Left ventricle myocardium inferior (tissue), 1 donor: ENCODE measurements at regions not wholly inside any gene's neighbourhood (a gene's known extent, or its start where the extent isn't known, plus 50 kb on each side); places are given as distances from the start of the nearest gene placed in this dataset.

Source experiments
- DNase-seq: peaks from one replicate; pipeline ENCODE4 v3.0.0-alpha.2; 2020
- H3K27ac ChIP-seq: fragments of 200-600 bp; replicated peaks from 2 replicates; pipeline ENCODE4 v1.8.0; 2021
- H3K27me3 ChIP-seq: fragments of 200-600 bp; 2 replicates; pipeline ENCODE4 v1.8.0; 2021; ENCODE audit warnings: low read depth
- H3K36me3 ChIP-seq: fragments of 200-600 bp; 2 replicates; pipeline ENCODE4 v1.8.0; 2021
- H3K4me1 ChIP-seq: fragments of 200-600 bp; 2 replicates; pipeline ENCODE4 v1.8.0; 2021
- H3K4me3 ChIP-seq: fragments of 200-600 bp; 2 replicates; pipeline ENCODE4 v1.8.0; 2021; ENCODE audit warnings: mild to moderate bottlenecking, moderate library complexity
- H3K9me3 ChIP-seq: fragments of 200-600 bp; replicated peaks from 2 replicates; pipeline ENCODE4 v1.8.0; 2021
- intact Hi-C: fragments of 100-400 bp; cut with micrococcal nuclease; formaldehyde crosslinking; loops from one replicate; pipeline ENCODE4 v1.11.0; 2022
- TF ChIP-seq, protein P1 (sequence below): fragments of 200-600 bp; IDR thresholded peaks from 2 replicates; pipeline ENCODE4 v1.8.0; 2021; ENCODE audit warnings: antibody characterized with exemption, mild to moderate bottlenecking, borderline replicate concordance
- donor health status: DM: no; HTN: yes; CAD: no; lungs with severe emphysema.

DNA sequence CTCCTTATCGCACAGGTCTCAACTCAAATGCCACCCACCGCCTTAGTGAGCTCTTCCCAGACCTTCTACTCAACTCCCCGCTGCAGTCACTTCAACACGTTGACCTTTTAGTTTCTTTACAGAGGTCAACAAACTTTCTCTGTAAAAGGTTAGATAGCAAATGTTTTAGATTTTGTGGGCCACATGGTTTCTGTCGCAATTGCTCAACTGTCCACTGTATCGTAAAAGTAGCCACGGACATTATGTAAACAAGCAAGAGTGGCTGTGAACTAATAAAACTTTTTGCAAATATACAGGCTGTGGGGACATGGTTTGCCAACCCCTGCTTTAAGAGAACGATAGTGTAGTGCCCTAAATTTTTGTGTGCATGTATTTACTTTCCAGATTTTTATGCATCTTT is 247.6 kb upstream of the TSHZ2 start:
- H3K27me3 ChIP-seq: peaks cover 4% of the 10 kb centered on the region
- H3K27ac ChIP-seq: no peak overlapping the region
- H3K9me3 ChIP-seq: peaks cover 4% of the 10 kb centered on the region
- no peaks in the 10 kb centered on the region for H3K36me3 ChIP-seq
- H3K4me1 ChIP-seq: no peaks in the 10 kb centered on the region
- intact Hi-C loops: no loop called here
- no peak overlapping the region for H3K4me3 ChIP-seq
- no peak for DNase-seq
- TF ChIP-seq, protein P1, sequence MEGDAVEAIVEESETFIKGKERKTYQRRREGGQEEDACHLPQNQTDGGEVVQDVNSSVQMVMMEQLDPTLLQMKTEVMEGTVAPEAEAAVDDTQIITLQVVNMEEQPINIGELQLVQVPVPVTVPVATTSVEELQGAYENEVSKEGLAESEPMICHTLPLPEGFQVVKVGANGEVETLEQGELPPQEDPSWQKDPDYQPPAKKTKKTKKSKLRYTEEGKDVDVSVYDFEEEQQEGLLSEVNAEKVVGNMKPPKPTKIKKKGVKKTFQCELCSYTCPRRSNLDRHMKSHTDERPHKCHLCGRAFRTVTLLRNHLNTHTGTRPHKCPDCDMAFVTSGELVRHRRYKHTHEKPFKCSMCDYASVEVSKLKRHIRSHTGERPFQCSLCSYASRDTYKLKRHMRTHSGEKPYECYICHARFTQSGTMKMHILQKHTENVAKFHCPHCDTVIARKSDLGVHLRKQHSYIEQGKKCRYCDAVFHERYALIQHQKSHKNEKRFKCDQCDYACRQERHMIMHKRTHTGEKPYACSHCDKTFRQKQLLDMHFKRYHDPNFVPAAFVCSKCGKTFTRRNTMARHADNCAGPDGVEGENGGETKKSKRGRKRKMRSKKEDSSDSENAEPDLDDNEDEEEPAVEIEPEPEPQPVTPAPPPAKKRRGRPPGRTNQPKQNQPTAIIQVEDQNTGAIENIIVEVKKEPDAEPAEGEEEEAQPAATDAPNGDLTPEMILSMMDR: no peak

DNA sequence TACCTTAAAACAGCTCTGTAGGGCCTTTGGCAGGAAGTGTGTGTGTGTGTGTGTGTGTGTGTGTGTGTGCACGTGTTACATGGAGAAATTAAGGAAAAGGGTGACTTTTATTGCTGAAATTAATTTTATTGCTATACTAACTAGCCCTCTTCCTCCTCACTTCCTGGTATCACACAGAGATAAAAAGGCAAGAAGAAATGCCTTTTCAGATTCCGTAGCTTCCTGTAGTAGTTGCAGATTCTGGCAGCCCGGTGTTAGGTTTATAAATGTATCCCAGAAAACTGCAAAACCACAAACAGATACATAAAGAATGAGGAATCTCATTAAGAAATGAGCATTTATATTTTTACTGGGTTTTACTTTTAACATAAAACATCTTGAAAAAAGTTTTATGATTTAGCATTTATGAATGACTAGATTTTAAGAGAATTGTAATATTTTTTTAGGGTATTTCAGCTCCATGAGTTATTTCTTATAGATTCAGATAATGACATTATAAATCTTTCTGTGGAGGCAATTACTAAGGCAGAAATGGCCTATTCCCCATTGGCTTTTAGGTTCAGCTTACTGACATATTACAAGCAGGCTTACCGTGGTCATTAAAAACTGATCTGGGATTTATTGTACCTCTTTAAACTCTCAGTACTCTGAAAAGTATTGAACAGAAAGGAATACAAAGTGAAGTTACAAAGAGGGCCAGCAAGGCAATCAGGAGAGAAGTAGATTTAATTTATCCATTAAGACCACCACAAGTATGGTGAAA is 249.1 kb upstream of the TSHZ2 start:
- DNase-seq: no peak
- Histone ChIP-seq H3K27me3 (no peaks in the 10 kb centered on the region), H3K4me1 (no peaks in the 10 kb centered on the region), H3K27ac (no peak overlapping the region), H3K9me3 (peaks cover 4% of the 10 kb centered on the region), H3K36me3 (no peaks in the 10 kb centered on the region), H3K4me3 (no peak overlapping the region)
- intact Hi-C loops: no loop called here
- TF ChIP-seq, protein P1: no peak

DNA sequence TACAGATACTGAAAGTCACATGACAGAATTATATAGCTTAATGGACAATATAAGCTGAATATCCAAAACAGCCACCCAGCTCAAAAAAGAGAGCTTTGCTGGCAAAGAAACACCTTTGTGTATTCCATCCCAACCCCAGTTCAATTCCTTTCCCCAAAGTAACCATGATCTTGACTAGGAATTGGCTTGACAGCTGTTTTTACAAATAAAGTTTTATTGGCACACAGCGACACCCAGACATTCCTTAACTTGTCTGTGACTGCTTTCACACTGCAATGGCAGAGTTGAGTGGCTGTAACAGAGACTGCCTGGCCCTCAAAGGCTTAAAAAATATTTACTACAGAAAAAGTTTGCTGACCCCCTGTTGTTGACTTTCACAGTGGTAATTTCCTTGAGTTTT is 264.0 kb upstream of the TSHZ2 start:
- no peaks in the 10 kb centered on the region for H3K36me3 ChIP-seq
- H3K4me1 ChIP-seq: no peaks in the 10 kb centered on the region
- TF ChIP-seq, protein P1: no peak
- H3K9me3 ChIP-seq: no peaks in the 10 kb centered on the region
- no peak overlapping the region for H3K4me3 ChIP-seq
- no peak for DNase-seq
- intact Hi-C loops: no loop called here
- no peak overlapping the region for H3K27ac ChIP-seq
- no peaks in the 10 kb centered on the region for H3K27me3 ChIP-seq

DNA sequence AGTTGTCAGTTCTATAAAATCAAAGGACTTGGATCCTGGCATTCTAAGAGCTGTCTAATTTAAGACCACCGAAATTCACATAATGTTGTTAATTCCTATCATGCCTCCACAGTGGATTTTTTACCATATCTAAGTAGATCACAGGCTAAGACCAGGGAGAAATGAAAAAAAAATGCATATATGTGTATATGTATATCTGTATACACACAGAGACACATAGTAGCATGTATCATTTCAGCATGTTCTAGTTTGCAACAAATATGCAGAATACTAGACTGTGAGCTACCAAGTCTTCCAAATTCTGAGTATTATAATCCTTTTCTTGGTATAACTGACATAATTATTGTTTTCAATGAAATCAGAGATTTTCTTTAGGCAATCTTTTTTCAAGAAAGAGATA is 267.6 kb upstream of the TSHZ2 start:
- Histone ChIP-seq H3K27me3 (no peaks in the 10 kb centered on the region), H3K4me1 (no peaks in the 10 kb centered on the region), H3K27ac (no peak overlapping the region), H3K4me3 (no peak overlapping the region), H3K9me3 (no peaks in the 10 kb centered on the region), H3K36me3 (no peaks in the 10 kb centered on the region)
- TF ChIP-seq, protein P1: no peak
- no peak for DNase-seq
- intact Hi-C loops: no loop called here

DNA sequence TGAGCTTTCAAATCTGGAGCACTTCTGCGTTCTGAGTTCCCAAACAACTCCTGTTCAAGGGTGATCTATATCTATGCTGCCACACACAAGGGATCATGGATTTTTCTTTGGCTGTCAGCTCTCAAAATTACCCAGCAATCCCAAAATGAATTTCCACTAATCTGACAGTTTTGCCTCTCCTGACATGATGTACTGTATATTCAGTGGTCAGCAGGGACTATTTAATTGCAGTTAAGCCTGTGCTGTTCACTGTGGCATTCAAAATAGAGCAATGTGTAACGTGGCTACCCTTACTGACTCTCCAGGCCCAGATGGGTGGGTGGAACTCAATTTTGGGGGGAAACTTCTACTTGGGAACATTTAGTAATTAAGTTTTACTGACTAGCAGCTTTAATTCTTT is 283.8 kb upstream of the TSHZ2 start:
- H3K27ac ChIP-seq: no peak overlapping the region
- H3K36me3 ChIP-seq: no peaks in the 10 kb centered on the region
- H3K27me3 ChIP-seq: peaks cover 6% of the 10 kb centered on the region
- H3K4me3 ChIP-seq: no peak overlapping the region
- no peak for DNase-seq
- TF ChIP-seq, protein P1: no peak
- H3K4me1 ChIP-seq: no peaks in the 10 kb centered on the region
- H3K9me3 ChIP-seq: no peaks in the 10 kb centered on the region
- intact Hi-C loops: no loop called here
